ENCODE measurements at regions not wholly inside any gene's neighbourhood (a gene's known extent, or its start where the extent isn't known, plus 50 kb on each side); places are given as distances from the start of the nearest gene placed in this dataset.

- Histone ChIP-seq H3K14ac (ENCODE audit: insufficient read depth, low read length) (no peak overlapping the region), H2BK20ac (ENCODE audit: low read depth, low read length, poor library complexity, severe bottlenecking) (no peak overlapping the region), H3K27me3 (ENCODE audit: insufficient read depth, low read length) (no peaks in the 10 kb centered on the region), H3K9me3 (ENCODE audit: control insufficient read depth, low read depth, low read length) (no peaks in the 10 kb centered on the region), H4K91ac (ENCODE audit: insufficient read length, low read depth, low read length) (no peak overlapping the region), H4K8ac (replicated peaks; ENCODE audit: insufficient read length, low read depth, low read length) (no peak overlapping the region), H3K23me2 (ENCODE audit: insufficient read length, low read depth, low read length, poor library complexity, severe bottlenecking) (peaks cover 5% of the 10 kb centered on the region), H3K9ac (ENCODE audit: extremely low read depth, insufficient read length, low read length) (no peak overlapping the region), H3K4ac (ENCODE audit: low read depth, low read length) (no peak overlapping the region), H3K27ac (ENCODE audit: insufficient read length, low read depth, low read length) (no peak overlapping the region), H3K79me1 (ENCODE audit: insufficient read depth, low read depth, low read length, poor library complexity, severe bottlenecking) (no peaks in the 10 kb centered on the region), H2BK5ac (ENCODE audit: insufficient read length, low read length) (no peak overlapping the region), H4K5ac (ENCODE audit: insufficient read length, low read depth, low read length) (no peak overlapping the region), H2AK5ac (ENCODE audit: insufficient read length, low read length) (no peak overlapping the region), H3K23ac (ENCODE audit: insufficient read length, low read depth, low read length) (no peak overlapping the region), H2BK15ac (ENCODE audit: low read depth, low read length) (no peak overlapping the region), H3K79me2 (ENCODE audit: insufficient read depth, low read length) (no peaks in the 10 kb centered on the region), H3K4me1 (ENCODE audit: insufficient read depth, low read length) (peaks cover 5% of the 10 kb centered on the region; the same call in 1 of the 2 replicates), H2BK12ac (ENCODE audit: insufficient read length, low read depth, low read length) (no peak overlapping the region), H2BK120ac (ENCODE audit: low read depth, low read length, poor library complexity, severe bottlenecking) (no peak overlapping the region), H3K56ac (ENCODE audit: insufficient read length, low read depth, low read length) (no peak overlapping the region), H3K4me2 (ENCODE audit: insufficient read depth, insufficient read length, low read length) (no peak overlapping the region), H3T11ph (ENCODE audit: low read length) (no peak overlapping the region), H3K18ac (ENCODE audit: insufficient read length, low read depth, low read length) (no peak overlapping the region), H2AFZ (ENCODE audit: low read length) (no peak overlapping the region), H4K20me1 (ENCODE audit: control insufficient read depth, insufficient read depth, insufficient read length) (no peaks in the 10 kb centered on the region)
- peaks cover 0 to 8% (median 2%) of the 10 kb centered on the region in 3 experiments; a peak in 5 of 7 replicates for H3K36me3 Mint-ChIP-seq (ENCODE audit: insufficient read depth in 1 of 3, low read depth in 3 of 3)
- H3K4me1 Mint-ChIP-seq: peaks cover 26 to 34% of the 10 kb centered on the region in 2 experiments
- H3K27me3 Mint-ChIP-seq (ENCODE audit: low read depth): peaks cover 3% of the 10 kb centered on the region; the same call in 1 of the 2 replicates
- H3K4me3 Mint-ChIP-seq: no peak overlapping the region
- TF ChIP-seq CTCF (conservative IDR thresholded peaks at IDR 0.05): no peak
- H3K27ac Mint-ChIP-seq: no peak overlapping the region; a peak in 1 of 7 replicates
- WGBS (ENCODE audit: extremely low coverage, insufficient read length, low lambda C conversion rate): no CpG with 5 or more reads among the region's 2 CpGs
- no peak for DNase-seq
- peaks cover 2 to 6% of the 10 kb centered on the region in 2 experiments; a peak in 4 of 5 replicates for H3K9me3 Mint-ChIP-seq
Observed at GRCh38 chr5:113694576-113694975, 181.1 kb downstream of the YTHDC2 start.
